ENCODE measurements at regions not wholly inside any gene's neighbourhood (a gene's known extent, or its start where the extent isn't known, plus 50 kb on each side); places are given as distances from the start of the nearest gene placed in this dataset.

GRCh38 chr14:51424561-51425251, 184.7 kb downstream of the TMX1 start:
- intact Hi-C loops (cut with DNase I): no loop called here
- H3K9me3 ChIP-seq: no peaks in the 10 kb centered on the region
- H3K4me3 ChIP-seq: no peak overlapping the region
- no peak for TF ChIP-seq CTCF (IDR thresholded peaks at IDR 0.05)
- H3K36me3 ChIP-seq: no peaks in the 10 kb centered on the region
- ATAC-seq: peak; percentile 42
- no peaks in the 10 kb centered on the region for H3K4me1 ChIP-seq
- H3K27ac ChIP-seq: no peak overlapping the region
- no peak for DNase-seq
- no peaks in the 10 kb centered on the region for H3K27me3 ChIP-seq

GRCh38 chr14:51428981-51429380, 188.9 kb downstream of the TMX1 start:
- H3K27me3 ChIP-seq: no peaks in the 10 kb centered on the region
- peaks cover 9% of the 10 kb centered on the region for H3K4me1 ChIP-seq
- ATAC-seq: no peak
- TF ChIP-seq CTCF (IDR thresholded peaks at IDR 0.05): no peak
- H3K4me3 ChIP-seq: no peak overlapping the region
- intact Hi-C loops (cut with DNase I): no loop called here
- DNase-seq: no peak
- H3K36me3 ChIP-seq: no peaks in the 10 kb centered on the region
- no peaks in the 10 kb centered on the region for H3K9me3 ChIP-seq
- no peak overlapping the region for H3K27ac ChIP-seq

GRCh38 chr14:51430079-51430478, 190.0 kb downstream of the TMX1 start:
- Histone ChIP-seq H3K4me1 (peaks cover 9% of the 10 kb centered on the region), H3K36me3 (no peaks in the 10 kb centered on the region), H3K27ac (no peak overlapping the region), H3K9me3 (no peaks in the 10 kb centered on the region), H3K27me3 (no peaks in the 10 kb centered on the region), H3K4me3 (no peak overlapping the region)
- DNase-seq (no peak), ATAC-seq (no peak)
- intact Hi-C loops (cut with DNase I): no loop called here
- TF ChIP-seq CTCF (IDR thresholded peaks at IDR 0.05): no peak

- Histone ChIP-seq H3K36me3 (no peaks in the 10 kb centered on the region), H3K27ac (no peak overlapping the region), H3K9me3 (no peaks in the 10 kb centered on the region), H3K4me3 (no peak overlapping the region), H3K4me1 (peaks cover 9% of the 10 kb centered on the region), H3K27me3 (no peaks in the 10 kb centered on the region)
- intact Hi-C loops (cut with DNase I): no loop called here
- no peak for TF ChIP-seq CTCF (IDR thresholded peaks at IDR 0.05)
- ATAC-seq (no peak), DNase-seq (no peak)
Measured at GRCh38 chr14:51430633-51431032, 190.6 kb downstream of the TMX1 start.

- intact Hi-C loops (cut with DNase I): no loop called here
- Histone ChIP-seq H3K4me1 (peaks cover 9% of the 10 kb centered on the region), H3K36me3 (no peaks in the 10 kb centered on the region), H3K9me3 (no peaks in the 10 kb centered on the region), H3K27me3 (no peaks in the 10 kb centered on the region), H3K4me3 (no peak overlapping the region), H3K27ac (no peak overlapping the region)
- ATAC-seq (no peak), DNase-seq (no peak)
- TF ChIP-seq CTCF (IDR thresholded peaks at IDR 0.05): no peak
Measured at GRCh38 chr14:51431033-51431709, 191.1 kb downstream of the TMX1 start.
